GM23248 (cell line): ENCODE measurements at regions not wholly inside any gene's neighbourhood (a gene's known extent, or its start where the extent isn't known, plus 50 kb on each side); places are given as distances from the start of the nearest gene placed in this dataset.

Experiments
- EZH2 ChIP-seq: fragments of 200-600 bp; sonication (generic); IDR thresholded peaks from 2 replicates; pipeline ENCODE4 v1.6.1; 2018; ENCODE audit warnings: antibody characterized with exemption, mild to moderate bottlenecking; ENCODE audit not compliant: insufficient read depth, poor library complexity, severe bottlenecking
- EZH2phosphoT487 ChIP-seq: fragments of 200-600 bp; sonication (generic); IDR thresholded peaks from 2 replicates; pipeline ENCODE4 v1.6.1; 2018; ENCODE audit warnings: antibody characterized with exemption, moderate library complexity, mild to moderate bottlenecking, low read depth; ENCODE audit not compliant: insufficient read depth

DNA sequence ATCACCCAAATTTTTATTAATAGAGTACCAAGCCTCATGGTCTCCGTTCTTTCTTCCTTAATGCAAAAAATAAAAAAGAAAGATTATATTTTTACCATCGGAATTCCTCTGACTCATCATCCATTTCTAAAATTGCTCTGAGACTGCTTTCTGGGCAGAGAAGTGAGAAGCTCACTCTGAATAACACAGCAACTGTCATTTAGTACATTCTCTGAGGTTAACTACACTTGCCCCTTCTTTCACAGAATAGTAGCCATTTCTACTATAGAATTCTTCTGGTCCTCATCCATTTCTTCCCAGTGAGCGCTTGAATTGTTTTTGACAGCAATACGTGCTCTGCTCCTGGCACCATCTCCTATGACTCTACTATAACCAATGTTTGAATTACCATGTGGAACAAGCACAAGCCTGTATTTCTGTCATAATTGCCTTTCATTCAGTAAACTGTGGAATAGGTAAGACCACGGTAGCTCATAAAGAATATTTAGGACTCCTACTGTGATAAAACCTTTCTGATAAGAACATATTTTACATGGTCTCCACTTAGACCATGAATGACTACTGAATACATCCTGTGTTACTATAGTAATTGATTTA lies 435.5 kb upstream of the NRSN1 start:
- TF ChIP-seq EZH2 (no peak), EZH2phosphoT487 (no peak)
